RWPE2 (cell line): ENCODE measurements at regions not wholly inside any gene's neighbourhood (a gene's known extent, or its start where the extent isn't known, plus 50 kb on each side); places are given as distances from the start of the nearest gene placed in this dataset.
"Not testable (repeated sequence)": the region's sequence is repeated elsewhere in the genome, so short reads cannot be mapped to it uniquely, and the experiment has no call there.

ENCODE experiments used
- ATAC-seq: fragments of 200-7000 bp; cut with Tn5 transposase; 3 replicates; pipeline ENCODE4 v1.9.1; 2021; ENCODE audit warnings: low read depth
- DNase-seq: peaks from one replicate; pipeline ENCODE4 v3.0.0-alpha.2; 2020; ENCODE audit warnings: low spot score
- H3K27ac ChIP-seq: fragments of 450-650 bp; 2 replicates; pipeline ENCODE4 v1.5.1; 2017; ENCODE audit warnings: mild to moderate bottlenecking; ENCODE audit not compliant: poor library complexity, severe bottlenecking
- H3K27me3 ChIP-seq: fragments of 250-450 bp; sonication (Bioruptor Pico); 2 replicates; pipeline ENCODE4 v1.5.1; 2021; ENCODE audit warnings: mild to moderate bottlenecking, moderate library complexity; ENCODE audit not compliant: insufficient read depth, poor library complexity, severe bottlenecking
- H3K36me3 ChIP-seq: fragments of 250-450 bp; sonication (Bioruptor Pico); 2 replicates; pipeline ENCODE4 v1.5.1; 2020; ENCODE audit warnings: low read depth, mild to moderate bottlenecking, moderate library complexity
- H3K4me1 ChIP-seq: fragments of 250-450 bp; sonication (Bioruptor Pico); 2 replicates; pipeline ENCODE4 v1.5.1; 2021; ENCODE audit warnings: mild to moderate bottlenecking, moderate library complexity; ENCODE audit not compliant: insufficient read depth, poor library complexity, severe bottlenecking
- H3K4me3 ChIP-seq: fragments of 250-450 bp; sonication (Bioruptor Pico); 2 replicates; pipeline ENCODE4 v1.5.1; 2021; ENCODE audit warnings: mild to moderate bottlenecking, moderate library complexity; ENCODE audit not compliant: severe bottlenecking
- H3K9me3 ChIP-seq: fragments of 250-450 bp; sonication (Bioruptor Pico); 2 replicates; pipeline ENCODE4 v1.5.1; 2021; ENCODE audit warnings: mild to moderate bottlenecking, moderate library complexity; ENCODE audit not compliant: severe bottlenecking
- TF ChIP-seq, protein P1 (sequence below): fragments of 450-650 bp; IDR thresholded peaks from one replicate; pipeline ENCODE4 v1.5.1; 2017; ENCODE audit warnings: mild to moderate bottlenecking, moderate library complexity; ENCODE audit not compliant: poor library complexity, severe bottlenecking

- no peaks in the 10 kb centered on the region for H3K36me3 ChIP-seq
- no peak overlapping the region for H3K4me3 ChIP-seq
- H3K27ac ChIP-seq = no peak overlapping the region
- TF ChIP-seq, protein P1, sequence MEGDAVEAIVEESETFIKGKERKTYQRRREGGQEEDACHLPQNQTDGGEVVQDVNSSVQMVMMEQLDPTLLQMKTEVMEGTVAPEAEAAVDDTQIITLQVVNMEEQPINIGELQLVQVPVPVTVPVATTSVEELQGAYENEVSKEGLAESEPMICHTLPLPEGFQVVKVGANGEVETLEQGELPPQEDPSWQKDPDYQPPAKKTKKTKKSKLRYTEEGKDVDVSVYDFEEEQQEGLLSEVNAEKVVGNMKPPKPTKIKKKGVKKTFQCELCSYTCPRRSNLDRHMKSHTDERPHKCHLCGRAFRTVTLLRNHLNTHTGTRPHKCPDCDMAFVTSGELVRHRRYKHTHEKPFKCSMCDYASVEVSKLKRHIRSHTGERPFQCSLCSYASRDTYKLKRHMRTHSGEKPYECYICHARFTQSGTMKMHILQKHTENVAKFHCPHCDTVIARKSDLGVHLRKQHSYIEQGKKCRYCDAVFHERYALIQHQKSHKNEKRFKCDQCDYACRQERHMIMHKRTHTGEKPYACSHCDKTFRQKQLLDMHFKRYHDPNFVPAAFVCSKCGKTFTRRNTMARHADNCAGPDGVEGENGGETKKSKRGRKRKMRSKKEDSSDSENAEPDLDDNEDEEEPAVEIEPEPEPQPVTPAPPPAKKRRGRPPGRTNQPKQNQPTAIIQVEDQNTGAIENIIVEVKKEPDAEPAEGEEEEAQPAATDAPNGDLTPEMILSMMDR = no peak
- no peak for ATAC-seq
- H3K9me3 ChIP-seq = no peaks in the 10 kb centered on the region
- H3K4me1 ChIP-seq = no peaks in the 10 kb centered on the region
- DNase-seq = no peak
- H3K27me3 ChIP-seq = no peaks in the 10 kb centered on the region
Measured at GRCh38 chr5:145446412-145446811, 388.7 kb downstream of the PRELID2 start.

GRCh38 chr5:145445027-145445426 lies 390.1 kb downstream of the PRELID2 start:
- Histone ChIP-seq H3K27me3 (no peaks in the 10 kb centered on the region), H3K4me3 (no peak overlapping the region), H3K27ac (no peak overlapping the region), H3K9me3 (no peaks in the 10 kb centered on the region), H3K4me1 (no peaks in the 10 kb centered on the region), H3K36me3 (no peaks in the 10 kb centered on the region)
- ATAC-seq (no peak), DNase-seq (no peak)
- TF ChIP-seq, protein P1 = no peak

- Histone ChIP-seq H3K27ac (no peak overlapping the region), H3K9me3 (no peaks in the 10 kb centered on the region), H3K4me1 (no peaks in the 10 kb centered on the region), H3K27me3 (no peaks in the 10 kb centered on the region), H3K4me3 (no peak overlapping the region), H3K36me3 (no peaks in the 10 kb centered on the region)
- DNase-seq (no peak), ATAC-seq (no peak)
- TF ChIP-seq, protein P1 = no peak
Measured at GRCh38 chr5:145443964-145444363, 391.2 kb downstream of the PRELID2 start.

- Histone ChIP-seq H3K4me3 (no peak overlapping the region), H3K27me3 (no peaks in the 10 kb centered on the region), H3K27ac (no peak overlapping the region), H3K4me1 (no peaks in the 10 kb centered on the region), H3K9me3 (no peaks in the 10 kb centered on the region), H3K36me3 (no peaks in the 10 kb centered on the region)
- ATAC-seq (no peak), DNase-seq (no peak)
- TF ChIP-seq, protein P1 = no peak
Measured at GRCh38 chr5:145443366-145443765, 391.8 kb downstream of the PRELID2 start.

DNA sequence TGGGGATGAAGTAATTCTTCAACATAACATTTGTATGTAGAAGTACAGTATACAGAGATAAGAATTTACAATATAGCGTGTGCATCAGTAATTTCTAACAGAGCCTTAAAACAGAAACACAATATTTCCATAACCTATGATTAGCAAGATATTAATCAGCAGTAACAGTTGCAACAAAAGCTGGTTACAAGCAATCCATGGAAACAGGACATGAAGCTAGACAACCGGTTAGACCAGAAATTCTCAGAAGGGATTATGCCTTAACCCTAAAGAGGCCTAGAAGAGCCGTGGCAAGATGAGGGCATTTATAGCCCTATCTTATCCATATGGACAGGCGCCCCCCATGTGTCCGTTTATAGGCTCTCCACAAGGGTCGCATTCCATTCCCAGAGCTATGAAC lies 392.5 kb downstream of the PRELID2 start:
- DNase-seq, H3K4me1 ChIP-seq, H3K9me3 ChIP-seq, H3K4me3 ChIP-seq, H3K36me3 ChIP-seq, H3K27me3 ChIP-seq, ATAC-seq, H3K27ac ChIP-seq: not testable (repeated sequence)
